NCI-H146 (cell line): ENCODE measurements at regions not wholly inside any gene's neighbourhood (a gene's known extent, or its start where the extent isn't known, plus 50 kb on each side); places are given as distances from the start of the nearest gene placed in this dataset.

Experiments used
- DNase-seq: peaks from one replicate; lab custom pipeline; 2025; lab: John Stamatoyannopoulos, UW

- no peak for DNase-seq
Measured at GRCh38 chr6:15994814-15995459, 133.9 kb upstream of the MYLIP start.

- peak; percentile 90 for DNase-seq
Measured at GRCh38 chr6:15993716-15994228, 135.1 kb upstream of the MYLIP start.

GRCh38 chr6:15990179-15990578, 138.7 kb upstream of the MYLIP start:
- DNase-seq: no peak

- DNase-seq: no peak
Measured at GRCh38 chr6:15989397-15989796, 139.5 kb upstream of the MYLIP start.

- peak; percentile 9 for DNase-seq
Measured at GRCh38 chr6:15987569-15987968, 141.3 kb upstream of the MYLIP start.

- no peak for DNase-seq
Measured at GRCh38 chr6:15986027-15986629, 142.8 kb upstream of the MYLIP start.

GRCh38 chr6:15985379-15985959, 143.4 kb upstream of the MYLIP start:
- DNase-seq: peak; percentile 55

GRCh38 chr6:15981956-15982355, 146.9 kb upstream of the MYLIP start:
- no peak for DNase-seq

- DNase-seq: no peak
Measured at GRCh38 chr6:15980801-15981200, 148.1 kb upstream of the MYLIP start.

GRCh38 chr6:15978426-15978825, 150.5 kb upstream of the MYLIP start:
- DNase-seq: no peak

GRCh38 chr6:15977050-15977449, 151.8 kb upstream of the MYLIP start:
- DNase-seq: no peak

GRCh38 chr6:15974817-15975216, 154.1 kb upstream of the MYLIP start:
- no peak for DNase-seq

GRCh38 chr6:15970517-15970916, 158.4 kb upstream of the MYLIP start:
- peak; percentile 17 for DNase-seq

GRCh38 chr6:15969236-15969778, 159.6 kb upstream of the MYLIP start:
- no peak for DNase-seq

GRCh38 chr6:15968519-15968918, 160.4 kb upstream of the MYLIP start:
- DNase-seq: no peak

- DNase-seq: no peak
Measured at GRCh38 chr6:15966000-15966520, 162.8 kb upstream of the MYLIP start.

- DNase-seq: peak; percentile 14
Measured at GRCh38 chr6:15962449-15962764, 166.5 kb upstream of the MYLIP start.

GRCh38 chr6:15961635-15962448, 167.0 kb upstream of the MYLIP start:
- DNase-seq: no peak

- no peak for DNase-seq
Measured at GRCh38 chr6:15960740-15961634, 167.9 kb upstream of the MYLIP start.

- no peak for DNase-seq
Measured at GRCh38 chr6:15957655-15958169, 171.2 kb upstream of the MYLIP start.
